IMR-90 (cell line): ENCODE measurements at regions not wholly inside any gene's neighbourhood (a gene's known extent, or its start where the extent isn't known, plus 50 kb on each side); places are given as distances from the start of the nearest gene placed in this dataset.

Experiments
- ATAC-seq: fragments of 200-7000 bp; cut with Tn5 transposase; 2 replicates; pipeline ENCODE4 v1.9.1; 2020; ENCODE audit warnings: low read depth, mild to moderate bottlenecking, moderate library complexity
- BruUV-seq: library from RNA; stranded (reverse); fragments of 400-500 nt; replicated peaks from 2 replicates; lab custom pipeline; 2021; lab: Mats Ljungman, UMichigan
- CTCF ChIA-PET: fragments of 300-600 bp; formaldehyde crosslinking; extraction: SDS; loops from one replicate; lab custom pipeline; 2021; ENCODE audit warnings: antibody characterized with exemption; lab: Yijun Ruan, JAX
- POLR2A ChIA-PET: fragments of 300-600 bp; sonication (Branson Sonifier 250); formaldehyde crosslinking; loops from one replicate; lab custom pipeline; 2022; ENCODE audit warnings: antibody characterized with exemption; ENCODE audit not compliant: unreplicated experiment; lab: Charles Lee
- DNase-seq: peaks from one replicate; pipeline ENCODE4 v3.0.0; 2013
- H2AFZ ChIP-seq: replicated peaks from 2 replicates; pipeline ENCODE3; 2013; ENCODE audit warnings: low read length, mild to moderate bottlenecking; ENCODE audit not compliant: poor library complexity
- H2AK5ac ChIP-seq: 2 replicates; pipeline ENCODE4 v1.6.1; 2013; ENCODE audit warnings: low read depth, low read length, inconsistent platforms
- H2AK9ac ChIP-seq: replicated peaks from 2 replicates; pipeline ENCODE3; 2013; ENCODE audit warnings: mild to moderate bottlenecking, low read depth, low read length, moderate library complexity; ENCODE audit not compliant: poor library complexity
- H2BK120ac ChIP-seq: 2 replicates; pipeline ENCODE4 v1.6.1; 2013; ENCODE audit warnings: low read depth, low read length, inconsistent platforms
- H2BK15ac ChIP-seq: 3 replicates; pipeline ENCODE4 v1.6.1; 2013; ENCODE audit warnings: low read depth, low read length, inconsistent platforms
- H2BK20ac ChIP-seq: 2 replicates; pipeline ENCODE4 v1.6.1; 2013; ENCODE audit warnings: low read depth, mild to moderate bottlenecking, inconsistent platforms, low read length, moderate library complexity
- H2BK5ac ChIP-seq: 2 replicates; pipeline ENCODE4 v1.6.1; 2013; ENCODE audit warnings: mild to moderate bottlenecking, low read depth, low read length, inconsistent platforms; ENCODE audit not compliant: poor library complexity, severe bottlenecking
- H3K14ac ChIP-seq: replicated peaks from 2 replicates; pipeline ENCODE4 v1.6.1; 2013; ENCODE audit warnings: low read depth, low read length, inconsistent platforms
- H3K18ac ChIP-seq: 2 replicates; pipeline ENCODE4 v1.6.1; 2013; ENCODE audit warnings: low read depth, low read length, control low read depth
- H3K23ac ChIP-seq: 2 replicates; pipeline ENCODE4 v1.6.1; 2013; ENCODE audit warnings: low read depth, low read length, inconsistent platforms
- H3K27ac ChIP-seq: 2 replicates; pipeline ENCODE4 v1.5.1; 2013; ENCODE audit warnings: mild to moderate bottlenecking, control low read depth, low read length; ENCODE audit not compliant: insufficient read depth
- H3K27me3 ChIP-seq: 2 replicates; pipeline ENCODE4 v1.6.1; 2013; ENCODE audit warnings: low read length; ENCODE audit not compliant: control insufficient read depth, insufficient read depth
- H3K36me3 ChIP-seq: 2 replicates; pipeline ENCODE4 v1.6.1; 2013; ENCODE audit warnings: low read length, mixed read lengths; ENCODE audit not compliant: control insufficient read depth, insufficient read depth
- H3K4ac ChIP-seq: 2 replicates; pipeline ENCODE4 v1.6.1; 2013; ENCODE audit warnings: low read depth, low read length, inconsistent platforms
- H3K4me1 ChIP-seq: 2 replicates; pipeline ENCODE4 v1.6.1; 2013; ENCODE audit warnings: low read length, mixed read lengths; ENCODE audit not compliant: control insufficient read depth, insufficient read depth
- H3K4me2 ChIP-seq: 2 replicates; pipeline ENCODE4 v1.6.1; 2013; ENCODE audit warnings: low read depth, mild to moderate bottlenecking, control low read depth, low read length, moderate library complexity
- H3K4me3 ChIP-seq: 2 replicates; pipeline ENCODE4 v1.5.1; 2013; ENCODE audit warnings: low read depth, mild to moderate bottlenecking, control low read depth, low read length, moderate library complexity; ENCODE audit not compliant: insufficient read depth
- H3K56ac ChIP-seq: 2 replicates; pipeline ENCODE4 v1.6.1; 2013; ENCODE audit warnings: low read length, inconsistent platforms; ENCODE audit not compliant: insufficient read depth; ENCODE audit errors: extremely low read depth
- H3K79me1 ChIP-seq, 2 experiments: 2 replicates each; pipeline ENCODE4 v1.6.1; 2013; ENCODE audit warnings: low read length in 2 of 2, inconsistent platforms in 1 of 2, low read depth in 1 of 2
- H3K9ac ChIP-seq: 2 replicates; pipeline ENCODE4 v1.6.1; 2013; ENCODE audit warnings: low read depth, low read length, control low read depth
- H3K9me1 ChIP-seq: 2 replicates; pipeline ENCODE4 v1.6.1; 2013; ENCODE audit warnings: low read length, inconsistent platforms; ENCODE audit not compliant: insufficient read depth
- H3K9me3 ChIP-seq: 2 replicates; pipeline ENCODE4 v1.6.1; 2013; ENCODE audit warnings: low read length; ENCODE audit not compliant: control insufficient read depth, insufficient read depth
- H4K20me1 ChIP-seq: 2 replicates; pipeline ENCODE4 v1.6.1; 2013; ENCODE audit warnings: low read length, inconsistent platforms; ENCODE audit not compliant: insufficient read depth
- H4K5ac ChIP-seq: 2 replicates; pipeline ENCODE4 v1.6.1; 2013; ENCODE audit warnings: mild to moderate bottlenecking, low read depth, low read length, control low read depth
- H4K8ac ChIP-seq, 2 experiments: 2 replicates each; pipeline ENCODE4 v1.6.1; 2013; ENCODE audit warnings: low read depth in 2 of 2, low read length in 2 of 2, control low read depth in 1 of 2, inconsistent platforms in 1 of 2
- H4K91ac ChIP-seq: 2 replicates; pipeline ENCODE4 v1.6.1; 2013; ENCODE audit warnings: low read depth, low read length, inconsistent platforms; ENCODE audit not compliant: insufficient read depth
- WGBS, 2 experiments: methylation state at CpG; one replicate each; pipeline versions ENCODE4 v1.1.5 to v1.1.7; 2013; ENCODE audit warnings: missing lambda C conversion rate in 2 of 2; ENCODE audit not compliant: insufficient read length in 1 of 2; ENCODE audit errors: extremely low coverage in 2 of 2; 5-methylcytosine and 5-hydroxymethylcytosine counted together
- dilution Hi-C: fragments of 300-500 bp; cut with HindIII; formaldehyde crosslinking; loops from one replicate; pipeline ENCODE4 v1.14.3; 2018; ENCODE audit warnings: low sequenced_read_pairs; ENCODE audit not compliant: unreplicated experiment
- in situ Hi-C: fragments of 300-500 bp; cut with MboI; formaldehyde crosslinking; loops from 3 replicates; pipeline ENCODE4 v1.14.3; 2019; ENCODE audit warnings: low sequenced_read_pairs, inconsistent platforms, mixed read lengths
- intact Hi-C: fragments of 100-400 bp; cut with micrococcal nuclease; formaldehyde crosslinking; loops from 2 replicates; pipeline ENCODE4 v1.10.0; 2022
- TF ChIP-seq, protein P1 (sequence below): fragments of 150-350 bp; IDR thresholded peaks from 2 replicates; pipeline ENCODE4 v1.6.1; 2017; ENCODE audit warnings: mild to moderate bottlenecking, antibody characterized with exemption, low read length, low read depth

DNA sequence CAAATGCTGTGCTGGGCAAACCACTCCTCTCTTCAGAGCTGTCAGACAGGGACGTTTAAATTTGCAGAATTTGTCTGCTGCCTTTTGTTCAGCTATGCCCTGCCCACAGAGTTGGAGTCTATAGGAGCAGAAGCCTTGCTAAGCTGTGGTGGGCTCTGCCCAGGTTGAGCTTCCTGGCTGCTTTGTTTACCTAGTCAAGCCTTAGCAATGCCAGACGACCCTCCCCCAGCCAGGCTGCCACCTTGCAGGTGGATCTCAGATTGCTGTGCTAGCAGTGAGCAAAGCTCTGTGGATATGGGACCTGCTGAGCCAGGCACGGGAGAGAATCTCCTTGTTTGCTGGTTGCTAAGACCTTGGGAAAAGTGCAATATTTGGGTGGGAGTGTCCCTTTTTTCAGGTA lies 314.9 kb downstream of the NNT start:
- ChIA-PET CTCF (no interaction called here), POLR2A (no interaction called here)
- no peak overlapping the region for H3K18ac ChIP-seq
- H4K5ac ChIP-seq = no peak overlapping the region
- no peaks in the 10 kb centered on the region for H3K27me3 ChIP-seq
- no peak overlapping the region for H3K4ac ChIP-seq
- no peak overlapping the region for H2AK5ac ChIP-seq
- ATAC-seq (no peak), DNase-seq (no peak)
- no peak overlapping the region for H2AK9ac ChIP-seq
- no peak overlapping the region for H3K27ac ChIP-seq
- no peak overlapping the region for H2AFZ ChIP-seq
- dilution Hi-C loops = no loop called here
- intact Hi-C loops = no loop called here
- TF ChIP-seq, protein P1, sequence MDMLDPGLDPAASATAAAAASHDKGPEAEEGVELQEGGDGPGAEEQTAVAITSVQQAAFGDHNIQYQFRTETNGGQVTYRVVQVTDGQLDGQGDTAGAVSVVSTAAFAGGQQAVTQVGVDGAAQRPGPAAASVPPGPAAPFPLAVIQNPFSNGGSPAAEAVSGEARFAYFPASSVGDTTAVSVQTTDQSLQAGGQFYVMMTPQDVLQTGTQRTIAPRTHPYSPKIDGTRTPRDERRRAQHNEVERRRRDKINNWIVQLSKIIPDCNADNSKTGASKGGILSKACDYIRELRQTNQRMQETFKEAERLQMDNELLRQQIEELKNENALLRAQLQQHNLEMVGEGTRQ = no peak
- H4K91ac ChIP-seq = no peak overlapping the region
- no peaks in the 10 kb centered on the region for H3K4me1 ChIP-seq
- no peaks in the 10 kb centered on the region for H3K79me1 ChIP-seq
- no peak overlapping the region for H2BK15ac ChIP-seq
- H4K8ac ChIP-seq = no peak overlapping the region
- no TSS peak for BruUV-seq
- H3K36me3 ChIP-seq = no peaks in the 10 kb centered on the region
- H3K4me3 ChIP-seq = no peak overlapping the region
- H3K9me1 ChIP-seq = no peaks in the 10 kb centered on the region
- H3K23ac ChIP-seq = no peak overlapping the region
- no peak overlapping the region for H3K14ac ChIP-seq
- H4K20me1 ChIP-seq = no peaks in the 10 kb centered on the region
- H2BK5ac ChIP-seq = no peak overlapping the region
- H3K9me3 ChIP-seq = no peaks in the 10 kb centered on the region
- no peak overlapping the region for H3K4me2 ChIP-seq
- H3K9ac ChIP-seq = no peak overlapping the region
- H3K56ac ChIP-seq = no peak overlapping the region
- whole genome bisulfite sequencing, 2 experiments = 20% methylated on average over 1 of the region's 3 CpGs; no CpG with 5 or more reads in 1 of the 2 experiments
- H2BK120ac ChIP-seq = no peak overlapping the region
- no peak overlapping the region for H2BK20ac ChIP-seq
- in situ Hi-C loops = no loop called here
